ENCODE measurements at regions not wholly inside any gene's neighbourhood (a gene's known extent, or its start where the extent isn't known, plus 50 kb on each side); places are given as distances from the start of the nearest gene placed in this dataset.

- DNase-seq, result no peak
These were observed 75.4 kb upstream of the LDLRAD3 start for GRCh38 chr11:35868491-35868890.

- DNase-seq, result no peak
These were observed 70.1 kb upstream of the LDLRAD3 start for GRCh38 chr11:35873721-35874120.

- no peak for DNase-seq
These were observed 69.0 kb upstream of the LDLRAD3 start for GRCh38 chr11:35874751-35875450.

- DNase-seq, result no peak
These were observed 68.4 kb upstream of the LDLRAD3 start for GRCh38 chr11:35875466-35875865.

GRCh38 chr11:35876786-35877185 lies 67.1 kb upstream of the LDLRAD3 start:
- DNase-seq, result no peak

- DNase-seq, result peak; percentile 12
These were observed 65.1 kb upstream of the LDLRAD3 start for GRCh38 chr11:35878741-35879140.

GRCh38 chr11:35879361-35879760 lies 64.5 kb upstream of the LDLRAD3 start:
- DNase-seq, result no peak

- DNase-seq, result no peak
These were observed 57.1 kb upstream of the LDLRAD3 start for GRCh38 chr11:35886759-35887158.

GRCh38 chr11:35887737-35888136 lies 56.1 kb upstream of the LDLRAD3 start:
- DNase-seq, result no peak

- DNase-seq, result no peak
These were observed 54.9 kb upstream of the LDLRAD3 start for GRCh38 chr11:35888961-35889360.

GRCh38 chr11:35891096-35891495 lies 52.8 kb upstream of the LDLRAD3 start:
- DNase-seq, result no peak

GRCh38 chr11:35892166-35892565 lies 51.7 kb upstream of the LDLRAD3 start:
- no peak for DNase-seq

- no peak for DNase-seq
These were observed 49.9 kb upstream of the LDLRAD3 start for GRCh38 chr11:35893796-35894475.
